ENCODE measurements at regions not wholly inside any gene's neighbourhood (a gene's known extent, or its start where the extent isn't known, plus 50 kb on each side); places are given as distances from the start of the nearest gene placed in this dataset.

DNA sequence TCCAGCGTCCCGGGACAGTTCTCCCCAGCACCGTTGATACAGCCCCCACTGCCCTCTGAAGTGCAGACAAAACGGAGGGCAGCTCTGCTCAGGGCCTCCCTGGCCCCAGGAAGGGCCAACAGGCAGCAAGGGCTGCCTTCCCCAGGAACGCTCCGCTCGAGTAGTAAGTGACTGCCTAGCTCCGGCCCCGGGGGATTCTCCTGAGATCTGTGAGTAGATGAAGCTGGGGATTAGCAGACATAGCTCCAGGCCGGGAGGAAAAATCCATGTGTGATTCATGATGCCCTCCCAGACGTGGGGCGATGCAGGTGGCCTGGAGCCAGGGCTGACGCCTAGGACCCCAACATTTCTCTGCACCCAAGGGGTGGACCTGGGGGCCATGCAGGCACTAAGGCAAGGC is 85.3 kb downstream of the ENGASE start:
- Histone ChIP-seq H3K9ac (ENCODE audit: low read length in 2 of 2) (no peak overlapping the region), H3K4me1 (ENCODE audit: control insufficient read depth, insufficient read depth, low read length) (no peaks in the 10 kb centered on the region), H3K9me3 (ENCODE audit: control insufficient read depth in 2 of 2, low read length in 2 of 2) (no peaks in the 10 kb centered on the region), H3K27ac (ENCODE audit: low read length) (no peak overlapping the region), H3K27me3 (ENCODE audit: control insufficient read depth in 1 of 2, insufficient read depth in 2 of 2, low read length in 2 of 2) (peaks cover 0 to 14% of the 10 kb centered on the region in 2 donors), H3K36me3 (ENCODE audit: control insufficient read depth in 2 of 2, insufficient read depth in 2 of 2, low read length in 2 of 2) (no peaks in the 10 kb centered on the region), H3K4me3 (ENCODE audit: low read length in 2 of 2) (no peak overlapping the region)

- Histone ChIP-seq H3K9me3 (ENCODE audit: control insufficient read depth in 2 of 2, low read length in 2 of 2) (no peaks in the 10 kb centered on the region), H3K9ac (ENCODE audit: low read length in 2 of 2) (no peak overlapping the region), H3K4me3 (ENCODE audit: low read length in 2 of 2) (no peak overlapping the region), H3K4me1 (ENCODE audit: control insufficient read depth, insufficient read depth, low read length) (no peaks in the 10 kb centered on the region), H3K36me3 (ENCODE audit: control insufficient read depth in 2 of 2, insufficient read depth in 2 of 2, low read length in 2 of 2) (no peaks in the 10 kb centered on the region), H3K27ac (ENCODE audit: low read length) (no peak overlapping the region), H3K27me3 (ENCODE audit: control insufficient read depth in 1 of 2, insufficient read depth in 2 of 2, low read length in 2 of 2) (peaks cover 0 to 14% of the 10 kb centered on the region in 2 donors)
Measured at GRCh38 chr17:79159471-79159870, 84.8 kb downstream of the ENGASE start.

DNA sequence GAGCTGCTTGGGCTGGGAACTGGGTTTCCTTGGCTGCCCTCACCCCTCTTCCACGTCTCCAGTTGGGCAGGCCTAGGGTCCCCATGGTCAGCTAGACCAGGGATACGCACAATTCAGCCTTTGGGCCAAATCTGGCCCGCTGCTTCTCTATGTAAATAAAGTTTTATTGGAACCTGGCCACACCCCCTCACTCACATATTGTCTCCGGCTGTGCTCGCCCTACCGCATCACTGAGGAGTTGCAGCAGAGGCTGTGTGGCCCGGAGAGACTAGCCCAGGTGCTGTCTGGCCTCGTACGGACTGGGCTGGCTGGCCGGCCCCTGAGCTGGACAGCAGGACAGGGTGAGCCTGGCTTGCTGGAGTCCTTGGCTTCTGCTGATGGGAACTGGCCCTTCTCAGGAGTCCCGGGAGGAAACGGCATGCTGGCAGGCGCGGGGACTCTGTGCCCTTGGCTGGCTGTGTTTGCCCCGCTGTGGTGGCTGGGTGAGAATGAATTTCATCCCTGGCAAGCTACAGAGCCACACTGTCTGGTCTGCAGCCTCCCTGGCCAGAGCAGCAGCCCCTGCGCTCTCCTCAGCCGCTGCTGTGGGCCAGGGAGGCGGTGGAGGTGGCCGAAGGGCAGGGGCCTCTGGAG is 82.0 kb downstream of the ENGASE start:
- H3K9ac ChIP-seq (ENCODE audit: low read length in 2 of 2) = no peak overlapping the region
- H3K9me3 ChIP-seq (ENCODE audit: control insufficient read depth in 2 of 2, low read length in 2 of 2) = no peaks in the 10 kb centered on the region
- no peaks in the 10 kb centered on the region for H3K4me1 ChIP-seq (ENCODE audit: control insufficient read depth, insufficient read depth, low read length)
- H3K36me3 ChIP-seq (ENCODE audit: control insufficient read depth in 2 of 2, insufficient read depth in 2 of 2, low read length in 2 of 2) = no peaks in the 10 kb centered on the region
- no peak overlapping the region for H3K27ac ChIP-seq (ENCODE audit: low read length)
- H3K4me3 ChIP-seq (ENCODE audit: low read length in 2 of 2) = no peak overlapping the region
- H3K27me3 ChIP-seq (ENCODE audit: control insufficient read depth in 1 of 2, insufficient read depth in 2 of 2, low read length in 2 of 2) = peaks cover 10% of the 10 kb centered on the region in 2 donors

DNA sequence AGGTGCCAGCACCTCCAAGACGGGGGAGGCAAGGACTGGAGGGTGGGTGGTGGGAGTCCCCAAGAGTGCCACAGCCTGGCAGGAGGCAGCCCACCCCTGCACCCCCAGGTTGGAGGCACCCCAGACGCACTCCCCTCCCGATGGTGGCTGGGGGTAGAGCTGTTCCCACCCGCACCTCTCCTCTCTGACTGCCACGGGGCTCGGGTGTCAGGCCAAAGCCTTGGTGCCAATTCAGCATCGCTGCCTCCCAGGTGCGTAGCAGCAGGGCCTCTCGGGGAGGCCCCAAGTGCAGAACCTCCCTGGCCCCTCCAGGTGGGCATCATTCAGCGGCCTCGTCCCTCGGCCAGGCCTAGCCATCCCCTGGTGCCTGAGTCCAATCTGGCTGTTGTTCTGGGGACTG is 81.1 kb downstream of the ENGASE start:
- no peak overlapping the region for H3K4me3 ChIP-seq (ENCODE audit: low read length in 2 of 2)
- H3K4me1 ChIP-seq (ENCODE audit: control insufficient read depth, insufficient read depth, low read length) = no peaks in the 10 kb centered on the region
- no peaks in the 10 kb centered on the region for H3K36me3 ChIP-seq (ENCODE audit: control insufficient read depth in 2 of 2, insufficient read depth in 2 of 2, low read length in 2 of 2)
- peaks cover 13 to 14% of the 10 kb centered on the region in 2 donors for H3K27me3 ChIP-seq (ENCODE audit: control insufficient read depth in 1 of 2, insufficient read depth in 2 of 2, low read length in 2 of 2)
- no peak overlapping the region for H3K9ac ChIP-seq (ENCODE audit: low read length in 2 of 2)
- no peak overlapping the region for H3K27ac ChIP-seq (ENCODE audit: low read length)
- no peaks in the 10 kb centered on the region for H3K9me3 ChIP-seq (ENCODE audit: control insufficient read depth in 2 of 2, low read length in 2 of 2)

GRCh38 chr17:79154951-79155585 is 80.4 kb downstream of the ENGASE start:
- no peak overlapping the region for H3K4me3 ChIP-seq (ENCODE audit: low read length in 2 of 2)
- H3K36me3 ChIP-seq (ENCODE audit: control insufficient read depth in 2 of 2, insufficient read depth in 2 of 2, low read length in 2 of 2) = no peaks in the 10 kb centered on the region
- H3K27ac ChIP-seq (ENCODE audit: low read length) = no peak overlapping the region
- peaks cover 16 to 17% of the 10 kb centered on the region in 2 donors for H3K27me3 ChIP-seq (ENCODE audit: control insufficient read depth in 1 of 2, insufficient read depth in 2 of 2, low read length in 2 of 2)
- H3K9me3 ChIP-seq (ENCODE audit: control insufficient read depth in 2 of 2, low read length in 2 of 2) = no peaks in the 10 kb centered on the region
- H3K9ac ChIP-seq (ENCODE audit: low read length in 2 of 2) = no peak overlapping the region
- H3K4me1 ChIP-seq (ENCODE audit: control insufficient read depth, insufficient read depth, low read length) = no peaks in the 10 kb centered on the region

DNA sequence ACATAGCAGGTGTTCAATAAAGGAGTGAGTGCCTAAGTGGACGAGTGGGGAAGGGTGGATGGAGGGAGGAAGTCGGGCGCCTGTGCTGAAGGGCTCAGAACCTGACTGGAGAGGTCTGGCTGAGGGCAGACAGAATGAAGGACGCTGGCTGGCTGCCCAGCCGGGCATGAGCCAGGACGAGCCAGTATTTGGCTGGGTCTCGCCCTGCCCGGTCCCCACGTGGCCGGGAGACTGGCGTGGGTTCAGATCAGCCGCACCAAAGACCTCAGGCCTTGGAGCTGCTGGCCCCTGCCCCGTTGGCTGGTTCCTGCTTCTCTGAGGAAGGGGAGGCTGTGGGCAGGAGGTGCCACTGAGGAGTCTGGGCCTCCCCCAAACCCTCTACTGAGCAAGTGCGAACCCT is 79.8 kb downstream of the ENGASE start:
- Histone ChIP-seq H3K36me3 (ENCODE audit: control insufficient read depth in 2 of 2, insufficient read depth in 2 of 2, low read length in 2 of 2) (no peaks in the 10 kb centered on the region), H3K9me3 (ENCODE audit: control insufficient read depth in 2 of 2, low read length in 2 of 2) (no peaks in the 10 kb centered on the region), H3K4me3 (ENCODE audit: low read length in 2 of 2) (no peak overlapping the region), H3K27me3 (ENCODE audit: control insufficient read depth in 1 of 2, insufficient read depth in 2 of 2, low read length in 2 of 2) (peaks cover 14 to 18% of the 10 kb centered on the region in 2 donors), H3K4me1 (ENCODE audit: control insufficient read depth, insufficient read depth, low read length) (no peaks in the 10 kb centered on the region), H3K27ac (ENCODE audit: low read length) (no peak overlapping the region), H3K9ac (ENCODE audit: low read length in 2 of 2) (no peak overlapping the region)

DNA sequence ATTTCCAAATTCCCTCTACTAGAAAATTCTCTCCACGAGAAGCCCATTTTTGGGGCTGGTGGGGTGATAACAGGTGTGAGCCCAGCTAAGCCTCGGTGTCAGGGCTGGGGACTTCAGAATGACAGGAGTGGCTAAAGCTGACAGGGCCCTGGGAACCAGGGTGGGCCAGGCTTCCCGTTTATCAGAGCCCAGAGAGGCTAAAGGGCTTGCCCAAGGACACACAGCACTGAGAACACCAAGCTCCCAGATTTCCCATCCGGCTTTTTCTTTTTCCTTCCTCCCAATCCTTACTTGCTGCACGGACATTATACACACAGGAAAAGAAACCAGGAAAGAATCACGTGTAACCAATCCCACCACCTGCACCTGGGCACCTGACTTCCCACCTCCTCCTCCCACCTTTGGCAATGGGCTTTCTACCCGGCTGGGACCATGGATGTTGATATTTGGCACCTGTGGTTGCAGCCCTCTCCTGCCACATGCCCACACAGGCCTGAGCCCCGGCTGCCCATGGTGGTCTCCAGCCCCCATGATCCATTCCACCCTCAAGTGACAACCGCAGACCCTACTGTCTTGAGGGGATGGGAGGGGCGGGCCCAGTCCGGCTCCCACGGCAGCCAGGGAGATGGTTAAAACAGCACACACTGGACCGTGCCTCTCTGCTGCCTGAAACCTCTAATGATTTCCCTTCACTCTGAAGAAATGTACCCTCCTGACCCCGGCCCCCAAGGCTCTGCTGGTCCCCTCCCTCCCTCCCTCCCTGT is 78.9 kb downstream of the ENGASE start:
- no peak overlapping the region for H3K4me3 ChIP-seq (ENCODE audit: low read length in 2 of 2)
- H3K27me3 ChIP-seq (ENCODE audit: control insufficient read depth in 1 of 2, insufficient read depth in 2 of 2, low read length in 2 of 2) = peaks cover 13 to 20% of the 10 kb centered on the region in 2 donors
- no peaks in the 10 kb centered on the region for H3K36me3 ChIP-seq (ENCODE audit: control insufficient read depth in 2 of 2, insufficient read depth in 2 of 2, low read length in 2 of 2)
- no peak overlapping the region for H3K27ac ChIP-seq (ENCODE audit: low read length)
- no peaks in the 10 kb centered on the region for H3K4me1 ChIP-seq (ENCODE audit: control insufficient read depth, insufficient read depth, low read length)
- no peak overlapping the region for H3K9ac ChIP-seq (ENCODE audit: low read length in 2 of 2)
- H3K9me3 ChIP-seq (ENCODE audit: control insufficient read depth in 2 of 2, low read length in 2 of 2) = no peaks in the 10 kb centered on the region

GRCh38 chr17:79152636-79153035 is 78.0 kb downstream of the ENGASE start:
- Histone ChIP-seq H3K36me3 (ENCODE audit: control insufficient read depth in 2 of 2, insufficient read depth in 2 of 2, low read length in 2 of 2) (no peaks in the 10 kb centered on the region), H3K9ac (ENCODE audit: low read length in 2 of 2) (no peak overlapping the region), H3K9me3 (ENCODE audit: control insufficient read depth in 2 of 2, low read length in 2 of 2) (no peaks in the 10 kb centered on the region), H3K27ac (ENCODE audit: low read length) (no peak overlapping the region), H3K4me1 (ENCODE audit: control insufficient read depth, insufficient read depth, low read length) (no peaks in the 10 kb centered on the region), H3K4me3 (ENCODE audit: low read length in 2 of 2) (no peak overlapping the region), H3K27me3 (ENCODE audit: control insufficient read depth in 1 of 2, insufficient read depth in 2 of 2, low read length in 2 of 2) (peaks cover 10 to 20% of the 10 kb centered on the region in 2 donors)

DNA sequence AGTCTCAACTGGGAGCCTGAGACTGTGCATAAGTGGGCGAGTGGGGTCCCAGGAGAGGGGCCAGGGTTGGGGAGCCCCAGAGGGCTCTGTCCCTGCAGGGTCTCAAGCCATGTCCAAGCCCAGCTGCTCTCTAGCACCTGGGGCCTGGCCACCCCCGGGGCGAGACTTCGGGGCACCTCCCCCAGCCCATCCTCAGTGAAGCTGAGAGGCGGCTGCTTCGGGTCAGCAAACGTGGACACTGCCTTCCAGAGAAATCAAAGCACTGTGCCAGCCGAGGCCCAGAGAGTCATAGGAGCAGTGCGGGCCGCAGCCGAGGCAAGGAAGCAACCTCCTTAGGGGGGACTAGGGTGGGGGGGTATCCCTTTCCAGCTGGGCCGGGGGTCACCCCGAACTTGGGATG is 77.5 kb downstream of the ENGASE start:
- H3K27me3 ChIP-seq (ENCODE audit: control insufficient read depth in 1 of 2, insufficient read depth in 2 of 2, low read length in 2 of 2) = peaks cover 9 to 20% of the 10 kb centered on the region in 2 donors
- no peak overlapping the region for H3K4me3 ChIP-seq (ENCODE audit: low read length in 2 of 2)
- no peaks in the 10 kb centered on the region for H3K36me3 ChIP-seq (ENCODE audit: control insufficient read depth in 2 of 2, insufficient read depth in 2 of 2, low read length in 2 of 2)
- H3K4me1 ChIP-seq (ENCODE audit: control insufficient read depth, insufficient read depth, low read length) = no peaks in the 10 kb centered on the region
- H3K27ac ChIP-seq (ENCODE audit: low read length) = no peak overlapping the region
- no peak overlapping the region for H3K9ac ChIP-seq (ENCODE audit: low read length in 2 of 2)
- H3K9me3 ChIP-seq (ENCODE audit: control insufficient read depth in 2 of 2, low read length in 2 of 2) = no peaks in the 10 kb centered on the region

GRCh38 chr17:79150799-79151198 is 76.2 kb downstream of the ENGASE start:
- H3K36me3 ChIP-seq (ENCODE audit: control insufficient read depth in 2 of 2, insufficient read depth in 2 of 2, low read length in 2 of 2) = no peaks in the 10 kb centered on the region
- no peak overlapping the region for H3K4me3 ChIP-seq (ENCODE audit: low read length in 2 of 2)
- no peaks in the 10 kb centered on the region for H3K4me1 ChIP-seq (ENCODE audit: control insufficient read depth, insufficient read depth, low read length)
- no peak overlapping the region for H3K9ac ChIP-seq (ENCODE audit: low read length in 2 of 2)
- H3K9me3 ChIP-seq (ENCODE audit: control insufficient read depth in 2 of 2, low read length in 2 of 2) = no peaks in the 10 kb centered on the region
- no peak overlapping the region for H3K27ac ChIP-seq (ENCODE audit: low read length)
- H3K27me3 ChIP-seq (ENCODE audit: control insufficient read depth in 1 of 2, insufficient read depth in 2 of 2, low read length in 2 of 2) = peaks cover 7 to 20% of the 10 kb centered on the region in 2 donors
